Esophagus muscularis mucosa (tissue), 3 donors: ENCODE measurements at regions not wholly inside any gene's neighbourhood (a gene's known extent, or its start where the extent isn't known, plus 50 kb on each side); places are given as distances from the start of the nearest gene placed in this dataset.

ENCODE experiments used
- CTCF ChIP-seq, 3 experiments: fragments of 200-600 bp in 2 of 3; fragments of 450-650 bp in 1 of 3; sonication (generic) in 2 of 3; IDR thresholded peaks; one replicate each; pipeline ENCODE4 v1.5.1; 2017 to 2019; ENCODE audit warnings: antibody characterized with exemption in 3 of 3, mild to moderate bottlenecking in 2 of 3, moderate library complexity in 1 of 3
- POLR2A ChIP-seq: fragments of 450-650 bp; IDR thresholded peaks from one replicate; pipeline ENCODE4 v1.6.1; 2017; ENCODE audit warnings: antibody characterized with exemption, moderate library complexity, mild to moderate bottlenecking, low read depth

- no peak for TF ChIP-seq POLR2A
- TF ChIP-seq CTCF (IDR thresholded peaks at IDR 0.05), result no peak
These were observed 178.7 kb upstream of the PRPS1L1 start for GRCh38 chr7:18206331-18206730.
